T-helper 1 cell treated with Interleukin-12 subunit alpha and Interleukin-12 subunit beta and Interleukin-4 antibody, amounts not matched to agents 30 ng/mL and 1 ng/mL, for 36 hours (primary cell): ENCODE measurements at regions not wholly inside any gene's neighbourhood (a gene's known extent, or its start where the extent isn't known, plus 50 kb on each side); places are given as distances from the start of the nearest gene placed in this dataset.
"Not testable (repeated sequence)": the region's sequence is repeated elsewhere in the genome, so short reads cannot be mapped to it uniquely, and the experiment has no call there.

Experiments
- intact Hi-C: fragments of 100-400 bp; cut with micrococcal nuclease; formaldehyde crosslinking; loops from one replicate; pipeline ENCODE4 v1.15.1; 2024

GRCh38 chr6:144515761-144516160, 230.6 kb downstream of the UTRN start:
- intact Hi-C loops = no loop called here

GRCh38 chr6:144519426-144519825, 234.3 kb downstream of the UTRN start:
- intact Hi-C loops = no loop called here

DNA sequence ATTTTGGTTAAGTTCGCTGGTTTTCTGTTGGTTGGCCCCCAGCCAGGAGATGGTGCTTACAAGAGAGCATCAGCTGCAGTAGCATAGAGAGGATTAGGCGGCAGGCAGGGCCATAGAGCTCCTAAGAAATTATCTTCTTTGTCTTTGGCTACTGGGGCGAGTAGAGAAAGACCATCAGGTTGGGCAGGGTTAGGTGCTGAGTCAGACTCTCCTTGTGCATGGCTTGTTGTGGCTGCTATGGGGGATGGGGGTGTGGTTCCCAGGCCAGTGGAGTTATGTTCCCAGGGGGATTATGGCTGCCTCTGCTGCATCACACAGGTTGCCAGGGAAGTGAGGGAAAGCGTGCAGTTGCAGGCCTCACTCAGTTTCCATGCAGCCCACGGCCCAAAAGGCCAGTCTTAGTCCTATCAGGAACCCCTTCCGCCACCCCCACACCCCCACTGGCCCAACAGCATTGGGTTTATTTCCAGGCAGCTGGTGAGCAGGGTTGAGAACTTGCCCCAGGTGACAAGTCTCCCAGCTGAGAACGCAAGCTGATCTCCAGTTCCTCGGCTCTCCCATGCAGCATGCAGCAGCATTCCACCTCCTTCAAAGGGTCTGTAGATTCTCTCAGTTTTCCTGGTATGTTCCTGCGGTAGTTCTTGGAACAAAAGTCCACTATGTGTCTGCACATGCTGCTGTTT, 243.7 kb downstream of the UTRN start:
- intact Hi-C loops = no loop called here

GRCh38 chr6:144530118-144530517, 245.0 kb downstream of the UTRN start:
- intact Hi-C loops = no loop called here

GRCh38 chr6:144532238-144532637, 247.1 kb downstream of the UTRN start:
- intact Hi-C loops = not testable (repeated sequence)

- intact Hi-C loops = no loop called here
These were observed 249.0 kb downstream of the UTRN start for GRCh38 chr6:144534180-144534579.

- intact Hi-C loops = no loop called here
These were observed 250.5 kb downstream of the UTRN start for GRCh38 chr6:144535630-144536029.

GRCh38 chr6:144536079-144536478, 250.9 kb downstream of the UTRN start:
- intact Hi-C loops = no loop called here

- intact Hi-C loops = no loop called here
These were observed 258.1 kb downstream of the UTRN start for GRCh38 chr6:144543006-144543871.

GRCh38 chr6:144544266-144544830, 259.2 kb downstream of the UTRN start:
- intact Hi-C loops = no loop called here

- intact Hi-C loops = no loop called here
These were observed 261.7 kb downstream of the UTRN start for GRCh38 chr6:144546807-144547206.

GRCh38 chr6:144547409-144547808, 262.3 kb downstream of the UTRN start:
- intact Hi-C loops = no loop called here

GRCh38 chr6:144548536-144548935, 263.4 kb downstream of the UTRN start:
- intact Hi-C loops = no loop called here

DNA sequence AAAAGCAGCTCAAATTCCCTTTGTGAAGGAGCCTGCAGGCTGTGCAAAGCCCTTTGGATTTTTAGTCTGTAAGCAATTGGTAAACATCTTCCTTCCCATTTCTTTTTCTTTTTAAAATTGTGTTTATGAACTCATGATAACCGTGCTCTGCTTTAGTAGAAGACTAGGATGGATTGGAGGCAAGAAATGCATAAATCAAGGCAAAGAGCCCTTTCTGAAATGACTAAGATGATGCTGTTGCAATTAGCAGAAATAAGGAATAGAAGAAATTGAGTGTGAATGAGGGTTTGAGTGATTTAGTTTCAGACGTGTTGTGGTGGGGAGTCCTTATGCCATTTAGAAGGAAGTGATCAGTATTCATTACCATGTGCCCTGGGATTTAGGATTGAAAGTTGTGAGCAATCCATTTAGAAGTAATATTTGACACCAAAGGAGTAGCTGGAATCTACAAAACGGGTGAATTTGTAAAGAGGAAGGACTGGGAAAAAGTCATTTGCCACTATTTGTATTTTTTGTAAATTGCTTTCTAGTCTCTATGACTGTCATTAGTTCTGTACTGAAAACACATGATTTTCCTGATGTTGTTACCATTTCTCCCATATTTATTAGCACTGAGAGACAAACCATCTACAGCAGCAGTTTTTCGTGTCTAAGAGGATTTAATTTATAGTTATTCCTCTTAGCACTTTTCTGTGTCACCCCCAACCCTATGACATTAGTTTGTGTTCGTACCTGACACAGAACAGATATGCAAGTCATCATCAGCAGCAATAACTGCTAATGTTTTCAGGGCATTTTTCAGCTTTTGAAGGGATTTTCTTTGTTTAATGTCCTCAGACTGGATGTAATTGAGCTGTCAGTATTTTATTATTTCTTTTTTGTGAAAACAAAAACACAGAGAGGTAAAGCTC, 265.0 kb downstream of the UTRN start:
- intact Hi-C loops = no loop called here

GRCh38 chr6:144551339-144551738, 266.2 kb downstream of the UTRN start:
- intact Hi-C loops = no loop called here

- intact Hi-C loops = no loop called here
These were observed 269.9 kb downstream of the UTRN start for GRCh38 chr6:144555066-144555465.

DNA sequence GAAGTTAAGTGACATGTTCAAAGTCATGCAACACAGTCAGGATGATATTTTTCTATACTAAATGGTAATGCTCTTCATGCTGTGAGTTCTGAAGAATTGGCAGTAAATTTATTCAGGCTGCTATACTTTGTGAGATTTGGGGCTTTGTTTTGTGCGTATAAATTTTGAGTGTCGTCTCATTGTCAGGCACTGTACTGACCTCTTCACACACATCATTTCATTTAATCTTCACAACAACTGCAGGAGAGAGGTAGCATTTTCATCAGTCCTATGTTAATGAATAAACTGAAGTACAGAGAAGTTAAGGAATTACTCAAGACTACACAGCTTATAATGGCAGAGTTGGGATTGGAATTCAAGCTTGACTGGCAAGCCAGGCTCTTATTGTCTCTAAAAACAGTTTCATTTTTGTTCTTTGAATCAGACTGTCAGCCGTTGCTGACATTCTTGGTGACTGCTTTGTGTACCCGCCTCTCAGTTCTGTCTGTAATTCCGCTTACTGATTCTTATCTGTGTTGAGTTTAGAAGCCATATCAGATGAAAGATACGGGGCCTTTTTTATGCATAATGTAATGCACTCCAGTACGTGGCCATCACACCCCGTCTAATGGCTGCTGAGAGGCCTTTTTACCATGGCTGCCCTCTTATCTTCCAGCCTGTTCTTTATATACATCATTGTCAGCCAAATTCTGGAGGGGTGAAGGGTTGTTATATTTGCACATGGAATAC, 274.9 kb downstream of the UTRN start:
- intact Hi-C loops = loop anchor here (1.0 to 5.0 kb wide), 6 partner anchors 23 to 497 kb away; partner anchors contain the start of genes SF3B5 and STX11

GRCh38 chr6:144561455-144562043, 276.4 kb downstream of the UTRN start:
- intact Hi-C loops = loop anchor here (2.0 to 5.0 kb wide), 4 partner anchors 344 to 499 kb away; partner anchors contain the start of genes SF3B5 and STX11

DNA sequence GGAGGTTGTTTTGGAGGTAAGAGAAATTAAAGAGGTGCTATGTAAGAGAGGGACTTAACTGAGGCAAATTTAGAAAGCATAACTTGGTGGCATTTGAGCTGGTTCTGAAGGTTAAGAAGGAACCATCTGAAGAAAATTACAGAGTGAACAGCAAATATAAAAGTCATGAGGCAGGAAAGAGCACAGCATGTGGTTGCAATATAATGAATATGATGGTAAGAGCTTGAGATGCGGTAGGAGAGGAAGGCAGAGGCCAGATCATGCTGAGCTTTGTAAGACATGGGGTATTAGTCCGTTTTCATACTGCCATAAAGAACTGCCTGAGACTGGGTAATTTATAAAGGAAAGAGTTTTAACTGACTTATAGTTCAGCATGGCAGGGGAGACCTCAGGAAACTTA, 279.1 kb downstream of the UTRN start:
- intact Hi-C loops = loop anchor here (5.0 kb wide), 1 partner anchor 347 kb away; no protein-coding TSS in a partner anchor
